OCI-LY7 (cell line): ENCODE measurements at regions not wholly inside any gene's neighbourhood (a gene's known extent, or its start where the extent isn't known, plus 50 kb on each side); places are given as distances from the start of the nearest gene placed in this dataset.

ENCODE experiments used
- BruUV-seq: library from RNA; stranded (reverse); fragments of 400-500 nt; replicated peaks from 2 replicates; lab custom pipeline; 2021; lab: Mats Ljungman, UMichigan
- CTCF ChIA-PET: fragments of 300-600 bp; sonication (Branson Sonifier 250); formaldehyde crosslinking; loops from one replicate; lab custom pipeline; 2022; ENCODE audit warnings: antibody characterized with exemption; ENCODE audit not compliant: unreplicated experiment; lab: Charles Lee
- POLR2A ChIA-PET: fragments of 300-600 bp; sonication (Branson Sonifier 250); formaldehyde crosslinking; loops from one replicate; lab custom pipeline; 2022; ENCODE audit warnings: antibody characterized with exemption; lab: Charles Lee
- DNase-seq: peaks from one replicate; pipeline ENCODE4 v3.0.0-alpha.2; 2015; ENCODE audit warnings: low spot score
- H2AFZ ChIP-seq: fragments of 200-600 bp; sonication (generic), shearing (Covaris generic); 2 replicates; pipeline ENCODE4 v1.6.1; 2014; ENCODE audit warnings: mild to moderate bottlenecking, antibody characterized with exemption, low read length, moderate library complexity
- H3K27ac ChIP-seq: fragments of 200-600 bp; sonication (generic); 2 replicates; pipeline ENCODE4 v1.5.1; 2014; ENCODE audit warnings: mixed run types, low read depth, mild to moderate bottlenecking, moderate library complexity, low read length, inconsistent platforms; ENCODE audit not compliant: poor library complexity, severe bottlenecking
- H3K36me3 ChIP-seq: fragments of 200-600 bp; sonication (generic); 2 replicates; pipeline ENCODE4 v1.6.1; 2014; ENCODE audit warnings: mild to moderate bottlenecking, antibody characterized with exemption, low read length, moderate library complexity, mixed read lengths; ENCODE audit not compliant: insufficient read depth
- H3K4me1 ChIP-seq: fragments of 200-600 bp; sonication (generic); 2 replicates; pipeline ENCODE4 v1.5.1; 2014; ENCODE audit warnings: mild to moderate bottlenecking, low read length; ENCODE audit not compliant: insufficient read depth, poor library complexity, severe bottlenecking
- H3K4me2 ChIP-seq: fragments of 200-600 bp; sonication (generic); 2 replicates; pipeline ENCODE4 v1.6.1; 2014; ENCODE audit warnings: mild to moderate bottlenecking, low read length
- H3K4me3 ChIP-seq: fragments of 200-600 bp; sonication (generic); 2 replicates; pipeline ENCODE4 v1.5.1; 2014; ENCODE audit warnings: mild to moderate bottlenecking, low read depth, low read length; ENCODE audit not compliant: poor library complexity, severe bottlenecking
- H3K79me2 ChIP-seq: fragments of 200-600 bp; sonication (generic); 2 replicates; pipeline ENCODE4 v1.6.1; 2016; ENCODE audit warnings: low read depth, mild to moderate bottlenecking, low read length, moderate library complexity, mixed read lengths; ENCODE audit not compliant: insufficient read depth
- H3K9me2 ChIP-seq: fragments of 200-600 bp; sonication (generic); 2 replicates; pipeline ENCODE4 v1.6.1; 2016; ENCODE audit warnings: mild to moderate bottlenecking, low read length, mixed read lengths; ENCODE audit not compliant: insufficient read depth
- H3K9me3 ChIP-seq: fragments of 200-600 bp; sonication (generic); 2 replicates; pipeline ENCODE4 v1.6.1; 2014; ENCODE audit warnings: mild to moderate bottlenecking, mixed run types, low read length, mixed read lengths
- H4K20me1 ChIP-seq: fragments of 200-600 bp; sonication (generic); 2 replicates; pipeline ENCODE4 v1.6.1; 2014; ENCODE audit warnings: mild to moderate bottlenecking, antibody characterized with exemption, low read length, moderate library complexity, mixed read lengths; ENCODE audit not compliant: insufficient read depth
- CTCF ChIP-seq: fragments of 200-600 bp; sonication (generic); conservative IDR thresholded peaks from 2 replicates; pipeline ENCODE4 v1.5.1; 2014; ENCODE audit warnings: mild to moderate bottlenecking, antibody characterized with exemption, low read length, moderate library complexity, mixed read lengths
- EZH2phosphoT487 ChIP-seq: fragments of 200-600 bp; sonication (generic); IDR thresholded peaks from 2 replicates; pipeline ENCODE4 v1.6.1; 2018; ENCODE audit warnings: low read depth, borderline replicate concordance, mild to moderate bottlenecking, mixed run types, antibody characterized with exemption, low read length, moderate library complexity, mixed read lengths
- intact Hi-C: fragments of 100-400 bp; cut with micrococcal nuclease; formaldehyde crosslinking; loops from one replicate; pipeline ENCODE4 v1.10.0; 2022; ENCODE audit not compliant: unreplicated experiment

GRCh38 chr2:7973801-7974480 lies 707.9 kb upstream of the ID2 start:
- CTCF ChIA-PET = no interaction called here
- H3K9me2 ChIP-seq = no peaks in the 10 kb centered on the region
- H2AFZ ChIP-seq = no peak overlapping the region
- no peaks in the 10 kb centered on the region for H3K79me2 ChIP-seq
- no peak for DNase-seq
- intact Hi-C loops = no loop called here
- no TSS peak for BruUV-seq
- TF ChIP-seq CTCF (no peak), EZH2phosphoT487 (no peak)
- H3K4me2 ChIP-seq = no peak overlapping the region
- H3K4me3 ChIP-seq = no peak overlapping the region
- H3K27ac ChIP-seq = no peak overlapping the region
- POLR2A ChIA-PET = interaction anchor here (1.3 kb wide), 1 partner anchor 55 kb away, joined by 3 read pairs; no protein-coding TSS in a partner anchor
- H3K36me3 ChIP-seq = no peaks in the 10 kb centered on the region
- H3K4me1 ChIP-seq = no peaks in the 10 kb centered on the region
- H4K20me1 ChIP-seq = no peaks in the 10 kb centered on the region
- 0 out of 2 replicates have a peak, but pooled peaks cover 9% of the 10 kb centered on the region for H3K9me3 ChIP-seq

DNA sequence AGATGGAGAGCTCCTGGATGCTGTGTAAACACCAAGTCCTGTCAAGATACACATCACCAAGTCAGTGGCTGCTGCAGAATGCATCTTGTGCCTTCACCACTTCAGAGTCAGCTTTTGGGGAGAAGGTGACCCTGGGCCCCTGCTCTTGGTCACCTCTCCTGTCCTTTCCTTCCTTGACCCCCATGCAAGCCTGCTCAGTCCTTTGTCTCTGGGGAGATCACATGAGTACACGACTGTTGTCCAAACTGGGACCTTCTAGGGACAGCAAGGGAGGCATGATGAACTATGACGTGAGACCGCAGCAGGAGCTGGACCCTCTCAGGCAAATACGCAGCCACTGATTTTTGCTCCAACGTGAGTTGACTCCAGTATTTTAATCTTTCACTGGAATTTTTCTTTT lies 706.9 kb upstream of the ID2 start:
- Histone ChIP-seq H3K9me3 (0 out of 2 replicates have a peak, but pooled peaks cover 9% of the 10 kb centered on the region), H2AFZ (no peak overlapping the region), H3K4me3 (no peak overlapping the region), H3K36me3 (no peaks in the 10 kb centered on the region), H4K20me1 (no peaks in the 10 kb centered on the region), H3K27ac (no peak overlapping the region), H3K4me2 (no peak overlapping the region), H3K79me2 (no peaks in the 10 kb centered on the region), H3K4me1 (no peaks in the 10 kb centered on the region), H3K9me2 (no peaks in the 10 kb centered on the region)
- ChIA-PET CTCF (no interaction called here), POLR2A (interaction anchor here (0.8 kb wide), 1 partner anchor 35 kb away, joined by 3 read pairs; no protein-coding TSS in a partner anchor)
- BruUV-seq = no TSS peak
- no peak for DNase-seq
- TF ChIP-seq EZH2phosphoT487 (no peak), CTCF (no peak)
- intact Hi-C loops = no loop called here

GRCh38 chr2:7976206-7976605 lies 705.6 kb upstream of the ID2 start:
- no peaks in the 10 kb centered on the region for H3K79me2 ChIP-seq
- H3K27ac ChIP-seq = no peak overlapping the region
- no peaks in the 10 kb centered on the region for H3K9me2 ChIP-seq
- CTCF ChIA-PET = no interaction called here
- BruUV-seq = no TSS peak
- H4K20me1 ChIP-seq = no peaks in the 10 kb centered on the region
- POLR2A ChIA-PET = no interaction called here
- H2AFZ ChIP-seq = no peak overlapping the region
- no peak for TF ChIP-seq CTCF
- no peak for TF ChIP-seq EZH2phosphoT487
- DNase-seq = no peak
- 0 out of 2 replicates have a peak, but pooled peaks cover 7% of the 10 kb centered on the region for H3K9me3 ChIP-seq
- no peak overlapping the region for H3K4me3 ChIP-seq
- intact Hi-C loops = no loop called here
- no peaks in the 10 kb centered on the region for H3K4me1 ChIP-seq
- H3K4me2 ChIP-seq = no peak overlapping the region
- no peaks in the 10 kb centered on the region for H3K36me3 ChIP-seq
